T-helper 2 cell treated with Interferon-gamma antibody and Interleukin-4, amounts not matched to agents 5 μg/mL and 100 μg/mL, for 36 hours (primary cell): ENCODE measurements at regions not wholly inside any gene's neighbourhood (a gene's known extent, or its start where the extent isn't known, plus 50 kb on each side); places are given as distances from the start of the nearest gene placed in this dataset.
"Not testable (repeated sequence)": the region's sequence is repeated elsewhere in the genome, so short reads cannot be mapped to it uniquely, and the experiment has no call there.

Source experiments
- DNase-seq: peaks from one replicate; pipeline ENCODE4 v3.0.0; 2021; ENCODE audit warnings: low spot score
- H3K27ac Mint-ChIP-seq: one replicate; pipeline ENCODE4 v1.8.0; 2021; ENCODE audit warnings: mild to moderate bottlenecking, mixed read lengths
- H3K27me3 Mint-ChIP-seq: one replicate; pipeline ENCODE4 v1.8.0; 2021; ENCODE audit warnings: low read depth, mixed read lengths
- H3K36me3 Mint-ChIP-seq: one replicate; pipeline ENCODE4 v1.8.0; 2021; ENCODE audit warnings: low read depth, mixed read lengths
- H3K4me1 Mint-ChIP-seq: one replicate; pipeline ENCODE4 v1.8.0; 2021; ENCODE audit warnings: low read depth, mixed read lengths
- H3K4me3 Mint-ChIP-seq: one replicate; pipeline ENCODE4 v1.8.0; 2022; ENCODE audit warnings: mild to moderate bottlenecking, moderate library complexity, mixed read lengths
- H3K9me3 Mint-ChIP-seq: one replicate; pipeline ENCODE4 v1.8.0; 2021; ENCODE audit warnings: mixed read lengths

- H3K27ac Mint-ChIP-seq = no peak overlapping the region
- H3K4me3 Mint-ChIP-seq = no peak overlapping the region
- no peaks in the 10 kb centered on the region for H3K27me3 Mint-ChIP-seq
- no peaks in the 10 kb centered on the region for H3K36me3 Mint-ChIP-seq
- no peak for DNase-seq
- H3K9me3 Mint-ChIP-seq = no peaks in the 10 kb centered on the region
- no peaks in the 10 kb centered on the region for H3K4me1 Mint-ChIP-seq
These were observed 91.2 kb downstream of the RCHY1 start for GRCh38 chr4:75422998-75423397.

- no peak for DNase-seq
- no peaks in the 10 kb centered on the region for H3K4me1 Mint-ChIP-seq
- no peaks in the 10 kb centered on the region for H3K9me3 Mint-ChIP-seq
- no peaks in the 10 kb centered on the region for H3K36me3 Mint-ChIP-seq
- no peaks in the 10 kb centered on the region for H3K27me3 Mint-ChIP-seq
- H3K27ac Mint-ChIP-seq = no peak overlapping the region
- H3K4me3 Mint-ChIP-seq = no peak overlapping the region
These were observed 101.5 kb downstream of the RCHY1 start for GRCh38 chr4:75412746-75413145.

GRCh38 chr4:75398501-75398900 lies 115.7 kb downstream of the RCHY1 start:
- H3K27me3 Mint-ChIP-seq = no peaks in the 10 kb centered on the region
- H3K27ac Mint-ChIP-seq = no peak overlapping the region
- no peaks in the 10 kb centered on the region for H3K36me3 Mint-ChIP-seq
- no peaks in the 10 kb centered on the region for H3K4me1 Mint-ChIP-seq
- no peak overlapping the region for H3K4me3 Mint-ChIP-seq
- DNase-seq = no peak
- no peaks in the 10 kb centered on the region for H3K9me3 Mint-ChIP-seq

- no peaks in the 10 kb centered on the region for H3K27me3 Mint-ChIP-seq
- H3K36me3 Mint-ChIP-seq = no peaks in the 10 kb centered on the region
- H3K27ac Mint-ChIP-seq = no peak overlapping the region
- peaks cover 8% of the 10 kb centered on the region for H3K9me3 Mint-ChIP-seq
- no peak for DNase-seq
- H3K4me1 Mint-ChIP-seq = no peaks in the 10 kb centered on the region
- H3K4me3 Mint-ChIP-seq = no peak overlapping the region
These were observed 122.6 kb downstream of the RCHY1 start for GRCh38 chr4:75391489-75392166.

- not testable (repeated sequence) for H3K27me3 Mint-ChIP-seq, H3K4me3 Mint-ChIP-seq, H3K36me3 Mint-ChIP-seq, H3K27ac Mint-ChIP-seq, DNase-seq, H3K9me3 Mint-ChIP-seq, H3K4me1 Mint-ChIP-seq
These were observed 127.8 kb downstream of the RCHY1 start for GRCh38 chr4:75386426-75386825.

GRCh38 chr4:75385106-75385505 lies 129.1 kb downstream of the RCHY1 start:
- no peaks in the 10 kb centered on the region for H3K27me3 Mint-ChIP-seq
- H3K9me3 Mint-ChIP-seq = peaks cover 9% of the 10 kb centered on the region
- no peaks in the 10 kb centered on the region for H3K36me3 Mint-ChIP-seq
- H3K4me1 Mint-ChIP-seq = no peaks in the 10 kb centered on the region
- no peak overlapping the region for H3K4me3 Mint-ChIP-seq
- no peak for DNase-seq
- no peak overlapping the region for H3K27ac Mint-ChIP-seq

- Mint-ChIP-seq H3K4me1 (no peaks in the 10 kb centered on the region), H3K27ac (no peak overlapping the region), H3K36me3 (no peaks in the 10 kb centered on the region), H3K9me3 (peaks cover 5% of the 10 kb centered on the region), H3K27me3 (no peaks in the 10 kb centered on the region), H3K4me3 (no peak overlapping the region)
- DNase-seq = no peak
These were observed 137.7 kb downstream of the RCHY1 start for GRCh38 chr4:75376543-75376942.

- no peak overlapping the region for H3K4me3 Mint-ChIP-seq
- no peak overlapping the region for H3K27ac Mint-ChIP-seq
- no peaks in the 10 kb centered on the region for H3K4me1 Mint-ChIP-seq
- H3K36me3 Mint-ChIP-seq = no peaks in the 10 kb centered on the region
- H3K9me3 Mint-ChIP-seq = no peaks in the 10 kb centered on the region
- DNase-seq = no peak
- peaks cover 2% of the 10 kb centered on the region for H3K27me3 Mint-ChIP-seq
These were observed 142.3 kb downstream of the RCHY1 start for GRCh38 chr4:75371915-75372314.

GRCh38 chr4:75370576-75370975 lies 143.6 kb downstream of the RCHY1 start:
- H3K9me3 Mint-ChIP-seq = no peaks in the 10 kb centered on the region
- DNase-seq = no peak
- H3K27ac Mint-ChIP-seq = no peak overlapping the region
- no peaks in the 10 kb centered on the region for H3K36me3 Mint-ChIP-seq
- H3K4me3 Mint-ChIP-seq = no peak overlapping the region
- H3K4me1 Mint-ChIP-seq = no peaks in the 10 kb centered on the region
- peaks cover 2% of the 10 kb centered on the region for H3K27me3 Mint-ChIP-seq

- H3K4me3 Mint-ChIP-seq = no peak overlapping the region
- H3K9me3 Mint-ChIP-seq = no peaks in the 10 kb centered on the region
- DNase-seq = no peak
These were observed 168.8 kb downstream of the RCHY1 start for GRCh38 chr4:75345423-75345822.

GRCh38 chr4:75344915-75345314 lies 169.3 kb downstream of the RCHY1 start:
- H3K36me3 Mint-ChIP-seq = no peaks in the 10 kb centered on the region
- H3K27ac Mint-ChIP-seq = no peak overlapping the region
- no peaks in the 10 kb centered on the region for H3K4me1 Mint-ChIP-seq
- H3K4me3 Mint-ChIP-seq = no peak overlapping the region
- DNase-seq = no peak
- no peaks in the 10 kb centered on the region for H3K27me3 Mint-ChIP-seq
- no peaks in the 10 kb centered on the region for H3K9me3 Mint-ChIP-seq

More at GRCh38 chr4:75345423-75345822, 168.8 kb downstream of the RCHY1 start:
- Mint-ChIP-seq H3K27me3 (no peaks in the 10 kb centered on the region), H3K4me1 (no peaks in the 10 kb centered on the region), H3K27ac (no peak overlapping the region), H3K36me3 (no peaks in the 10 kb centered on the region)

- Mint-ChIP-seq H3K9me3 (no peaks in the 10 kb centered on the region), H3K36me3 (no peaks in the 10 kb centered on the region), H3K27ac (no peak overlapping the region), H3K4me3 (no peak overlapping the region), H3K27me3 (no peaks in the 10 kb centered on the region), H3K4me1 (no peaks in the 10 kb centered on the region)
- DNase-seq = no peak
These were observed 170.9 kb downstream of the RCHY1 start for GRCh38 chr4:75343333-75343732.

GRCh38 chr4:75340561-75340960 lies 173.6 kb downstream of the RCHY1 start:
- Mint-ChIP-seq H3K4me1 (no peaks in the 10 kb centered on the region), H3K27ac (no peak overlapping the region), H3K36me3 (no peaks in the 10 kb centered on the region), H3K27me3 (no peaks in the 10 kb centered on the region), H3K9me3 (peaks cover 1% of the 10 kb centered on the region), H3K4me3 (no peak overlapping the region)
- no peak for DNase-seq

GRCh38 chr4:75338352-75338880 lies 175.8 kb downstream of the RCHY1 start:
- no peaks in the 10 kb centered on the region for H3K36me3 Mint-ChIP-seq
- no peaks in the 10 kb centered on the region for H3K27me3 Mint-ChIP-seq
- H3K9me3 Mint-ChIP-seq = peaks cover 8% of the 10 kb centered on the region
- no peaks in the 10 kb centered on the region for H3K4me1 Mint-ChIP-seq
- H3K4me3 Mint-ChIP-seq = no peak overlapping the region
- DNase-seq = no peak
- no peak overlapping the region for H3K27ac Mint-ChIP-seq
